Osteoblast (primary cell): ENCODE measurements at regions not wholly inside any gene's neighbourhood (a gene's known extent, or its start where the extent isn't known, plus 50 kb on each side); places are given as distances from the start of the nearest gene placed in this dataset.

Experiments
- DNase-seq: peaks from one replicate; pipeline ENCODE4 v3.0.0; 2011; ENCODE audit warnings: low spot score, mixed read lengths; ENCODE audit not compliant: insufficient read length; ENCODE audit errors: missing footprints
- H2AFZ ChIP-seq: 2 replicates; pipeline ENCODE4 v1.6.0; 2011; ENCODE audit warnings: mild to moderate bottlenecking, low read length
- H3K27ac ChIP-seq: 2 replicates; pipeline ENCODE4 v1.5.1; 2011; ENCODE audit warnings: mild to moderate bottlenecking, low read depth, low read length, moderate library complexity
- H3K27me3 ChIP-seq: 2 replicates; pipeline ENCODE4 v1.6.0; 2012; ENCODE audit warnings: mild to moderate bottlenecking, control low read depth, inconsistent platforms, low read length, moderate library complexity; ENCODE audit not compliant: insufficient read depth
- H3K36me3 ChIP-seq: 2 replicates; pipeline ENCODE4 v1.5.1; 2011; ENCODE audit warnings: mild to moderate bottlenecking, low read length, control low read depth, moderate library complexity; ENCODE audit not compliant: insufficient read depth
- H3K4me1 ChIP-seq: 2 replicates; pipeline ENCODE4 v1.5.1; 2011; ENCODE audit warnings: mild to moderate bottlenecking, low read length, control low read depth, moderate library complexity; ENCODE audit not compliant: insufficient read depth
- H3K4me2 ChIP-seq: 2 replicates; pipeline ENCODE4 v1.6.0; 2011; ENCODE audit warnings: mild to moderate bottlenecking, low read length; ENCODE audit not compliant: insufficient read depth
- H3K4me3 ChIP-seq: fragments of 200-600 bp; sonication (generic); 3 replicates; pipeline ENCODE4 v1.5.1; 2012; ENCODE audit warnings: mild to moderate bottlenecking, low read length, inconsistent platforms; ENCODE audit not compliant: insufficient read depth
- H3K79me2 ChIP-seq: 2 replicates; pipeline ENCODE4 v1.6.0; 2012; ENCODE audit warnings: mild to moderate bottlenecking, low read length, control low read depth, inconsistent platforms; ENCODE audit not compliant: insufficient read depth
- H3K9me3 ChIP-seq: 2 replicates; pipeline ENCODE4 v1.5.1; 2011; ENCODE audit warnings: low read depth, low read length, control low read depth
- H4K20me1 ChIP-seq: 2 replicates; pipeline ENCODE4 v1.6.0; 2012; ENCODE audit warnings: mild to moderate bottlenecking, low read length, control low read depth; ENCODE audit not compliant: insufficient read depth
- CTCF ChIP-seq: IDR thresholded peaks from 2 replicates; pipeline ENCODE4 v1.5.1; 2011; ENCODE audit warnings: mild to moderate bottlenecking, low read depth, low read length, moderate library complexity; ENCODE audit errors: extremely low read depth

- Histone ChIP-seq H3K27ac (no peak overlapping the region), H3K79me2 (no peaks in the 10 kb centered on the region), H2AFZ (no peak overlapping the region), H3K4me3 (no peak overlapping the region), H3K9me3 (no peaks in the 10 kb centered on the region), H4K20me1 (no peaks in the 10 kb centered on the region), H3K36me3 (no peaks in the 10 kb centered on the region), H3K4me1 (no peaks in the 10 kb centered on the region), H3K4me2 (no peak overlapping the region), H3K27me3 (no peaks in the 10 kb centered on the region)
- DNase-seq = no peak
- TF ChIP-seq CTCF = no peak
Observed at GRCh38 chr9:8115570-8115969, 316.0 kb upstream of the DMAC1 start.

- Histone ChIP-seq H3K9me3 (no peaks in the 10 kb centered on the region), H2AFZ (no peak overlapping the region), H3K4me2 (no peak overlapping the region), H3K27ac (no peak overlapping the region), H3K27me3 (no peaks in the 10 kb centered on the region), H4K20me1 (no peaks in the 10 kb centered on the region), H3K79me2 (no peaks in the 10 kb centered on the region), H3K4me3 (no peak overlapping the region), H3K36me3 (no peaks in the 10 kb centered on the region), H3K4me1 (no peaks in the 10 kb centered on the region)
- no peak for DNase-seq
- no peak for TF ChIP-seq CTCF
Observed at GRCh38 chr9:8114826-8115225, 315.2 kb upstream of the DMAC1 start.

GRCh38 chr9:8106362-8106761, 306.8 kb upstream of the DMAC1 start:
- DNase-seq = no peak
- TF ChIP-seq CTCF = no peak
- no peak overlapping the region for H2AFZ ChIP-seq

GRCh38 chr9:8101607-8102006, 302.0 kb upstream of the DMAC1 start:
- H3K4me2 ChIP-seq = no peak overlapping the region
- no peak for DNase-seq
- H4K20me1 ChIP-seq = no peaks in the 10 kb centered on the region
- no peak overlapping the region for H3K27ac ChIP-seq
- H3K4me1 ChIP-seq = no peaks in the 10 kb centered on the region
- no peak overlapping the region for H2AFZ ChIP-seq
- H3K9me3 ChIP-seq = no peaks in the 10 kb centered on the region
- TF ChIP-seq CTCF = no peak
- H3K4me3 ChIP-seq = no peak overlapping the region
- no peaks in the 10 kb centered on the region for H3K36me3 ChIP-seq
- H3K27me3 ChIP-seq = no peaks in the 10 kb centered on the region
- no peaks in the 10 kb centered on the region for H3K79me2 ChIP-seq

More at GRCh38 chr9:8106362-8106761, 306.8 kb upstream of the DMAC1 start:
- Histone ChIP-seq H3K4me1 (no peaks in the 10 kb centered on the region), H4K20me1 (no peaks in the 10 kb centered on the region), H3K9me3 (no peaks in the 10 kb centered on the region), H3K27me3 (no peaks in the 10 kb centered on the region), H3K36me3 (no peaks in the 10 kb centered on the region), H3K4me3 (no peak overlapping the region), H3K4me2 (no peak overlapping the region), H3K79me2 (no peaks in the 10 kb centered on the region), H3K27ac (no peak overlapping the region)
